GM21423 (cell line): ENCODE measurements at regions not wholly inside any gene's neighbourhood (a gene's known extent, or its start where the extent isn't known, plus 50 kb on each side); places are given as distances from the start of the nearest gene placed in this dataset.
"Not testable (repeated sequence)": the region's sequence is repeated elsewhere in the genome, so short reads cannot be mapped to it uniquely, and the experiment has no call there.

ENCODE experiments used
- ATAC-seq: cut with Tn5 transposase; IDR thresholded peaks from one replicate; pipeline ENCODE4 v1.9.1; 2021; ENCODE audit warnings: mild to moderate bottlenecking, moderate library complexity; ENCODE audit not compliant: unreplicated experiment

DNA sequence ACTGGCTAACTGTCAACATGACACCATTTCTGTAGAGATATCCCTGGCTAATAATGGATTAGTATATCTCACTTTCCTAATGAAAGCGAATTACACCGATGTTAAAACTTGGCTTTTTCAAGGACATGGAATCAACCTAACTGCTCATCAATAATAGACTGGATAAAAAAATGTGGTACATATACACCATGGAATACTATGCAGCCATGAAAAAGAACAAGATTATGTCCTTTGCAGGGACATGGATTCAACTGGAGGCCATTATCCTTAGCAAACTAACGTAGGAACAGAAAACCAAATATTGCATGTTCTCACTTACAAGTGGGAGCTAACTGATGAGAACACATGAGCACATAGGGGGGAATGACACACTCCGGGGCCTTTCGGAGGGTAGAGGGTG is 62.6 kb downstream of the ZIC1 start:
- ATAC-seq: no peak

GRCh38 chr3:147472846-147473245 is 63.7 kb downstream of the ZIC1 start:
- ATAC-seq: no peak

DNA sequence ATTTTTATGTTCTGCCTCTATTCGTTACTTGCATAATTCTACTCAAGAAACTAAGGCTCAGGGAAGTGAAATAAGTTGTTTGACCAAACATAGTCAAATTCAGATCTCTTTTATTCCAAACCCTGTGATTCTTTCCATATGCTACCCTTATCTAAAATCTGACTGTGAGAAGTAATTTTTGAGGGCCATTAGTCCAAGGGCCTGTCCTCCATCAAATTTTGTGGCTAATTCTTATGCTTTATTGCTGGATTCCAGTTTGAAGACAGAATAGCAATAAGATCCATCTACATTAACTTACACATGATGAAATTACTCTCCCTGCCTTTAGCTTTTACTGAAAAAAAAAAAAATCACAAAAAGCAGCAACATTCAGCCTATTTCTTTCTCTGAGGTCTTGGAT is 74.0 kb downstream of the ZIC1 start:
- ATAC-seq: no peak

- no peak for ATAC-seq
Measured at GRCh38 chr3:147483578-147483977, 74.4 kb downstream of the ZIC1 start.

GRCh38 chr3:147493065-147493464 is 83.9 kb downstream of the ZIC1 start:
- no peak for ATAC-seq

DNA sequence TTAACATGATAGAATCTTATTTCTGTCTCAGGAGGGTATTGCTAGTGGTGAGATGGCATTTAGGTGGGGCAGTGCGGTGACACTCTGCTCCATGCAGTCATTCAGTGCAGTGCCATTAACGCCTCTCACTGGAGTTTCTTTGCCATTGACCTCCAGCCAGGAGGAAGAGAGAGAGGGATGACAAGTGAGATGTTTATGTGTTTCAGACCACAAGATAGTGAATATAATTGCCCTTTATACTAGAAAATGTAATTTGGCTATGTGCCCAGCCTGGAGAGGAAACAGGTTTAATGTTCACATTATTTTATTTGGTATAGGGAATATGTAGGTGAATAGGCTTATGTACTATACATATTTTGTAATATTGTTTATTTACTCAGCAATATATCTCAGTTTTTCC is 84.5 kb downstream of the ZIC1 start:
- ATAC-seq: no peak

- no peak for ATAC-seq
Measured at GRCh38 chr3:147497286-147497685, 88.1 kb downstream of the ZIC1 start.

GRCh38 chr3:147507638-147508286 is 98.6 kb downstream of the ZIC1 start:
- no peak for ATAC-seq

DNA sequence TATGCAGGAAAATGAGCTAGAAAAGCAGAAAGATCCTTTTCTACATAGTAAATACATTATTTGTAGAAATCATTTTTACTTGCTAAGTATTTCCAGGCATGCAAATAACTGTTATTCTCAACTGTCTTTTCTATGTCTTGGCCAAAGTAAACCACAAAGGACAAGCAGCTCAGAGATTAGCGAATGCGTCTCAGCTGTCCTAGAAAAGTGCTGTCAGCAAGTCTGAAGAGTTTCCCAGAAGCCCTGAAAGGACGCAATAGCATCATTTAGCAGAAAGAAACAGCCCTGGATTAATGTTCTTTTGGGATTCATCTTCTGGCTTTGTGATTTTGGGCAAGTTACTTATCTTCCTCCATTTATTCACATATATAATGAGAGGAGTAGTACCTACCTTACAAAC is 100.3 kb downstream of the ZIC1 start:
- no peak for ATAC-seq

DNA sequence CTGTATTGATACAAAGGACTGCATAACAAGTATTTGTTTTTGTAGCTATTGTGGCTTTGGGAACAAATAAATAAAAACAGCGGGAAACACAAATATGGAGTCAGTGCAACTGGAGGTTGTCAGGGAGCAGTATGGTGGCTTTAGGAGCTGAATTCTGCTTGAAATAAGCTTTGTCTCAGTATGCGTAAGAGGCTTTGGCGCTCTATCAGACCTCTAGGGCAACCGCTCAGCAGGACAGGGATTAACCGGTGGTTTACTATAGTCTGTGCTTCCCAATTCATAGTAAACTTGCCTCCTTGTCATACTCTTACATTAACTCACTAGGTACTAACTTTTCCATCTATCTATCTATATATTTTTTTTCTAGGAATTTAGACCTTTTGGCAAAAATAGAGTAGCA is 104.6 kb downstream of the ZIC1 start:
- no peak for ATAC-seq

DNA sequence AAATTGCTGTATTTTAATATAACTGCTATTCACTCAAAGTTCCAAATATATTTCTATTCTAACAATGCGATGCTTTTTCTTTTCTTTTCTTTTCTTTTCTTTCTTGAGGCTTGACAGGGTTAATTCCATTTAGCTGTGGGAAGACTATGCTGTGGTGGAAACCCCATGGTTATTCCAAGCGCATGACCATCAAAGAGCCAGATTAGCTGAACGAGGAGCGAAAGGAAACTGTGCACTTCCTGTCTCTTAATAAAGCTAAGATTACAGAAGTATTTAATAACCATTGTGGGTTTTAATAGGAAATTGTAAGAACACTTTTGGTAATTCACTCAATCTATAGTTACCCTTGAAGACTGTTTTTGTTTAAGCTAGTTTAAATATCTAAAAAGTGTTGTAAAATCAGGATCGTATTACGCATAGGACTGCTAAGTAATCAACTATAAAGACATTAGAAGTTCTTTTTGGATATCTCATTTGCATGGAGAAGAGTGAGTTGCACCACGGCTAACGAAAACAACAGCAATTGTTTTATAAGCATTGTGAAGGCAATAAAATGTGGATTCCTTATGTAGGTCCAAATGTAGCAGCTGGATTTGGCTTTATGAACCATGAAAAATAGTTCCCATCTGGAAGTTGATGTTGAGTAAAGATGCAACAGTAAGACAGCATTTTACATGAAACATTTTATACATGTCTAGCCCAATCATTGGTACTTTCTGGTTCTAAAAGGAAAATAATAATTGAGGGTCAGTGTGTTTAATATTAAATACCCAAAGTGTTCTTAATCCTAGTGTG is 105.4 kb downstream of the ZIC1 start:
- ATAC-seq: no peak

GRCh38 chr3:147518465-147518864 is 109.3 kb downstream of the ZIC1 start:
- ATAC-seq: no peak

DNA sequence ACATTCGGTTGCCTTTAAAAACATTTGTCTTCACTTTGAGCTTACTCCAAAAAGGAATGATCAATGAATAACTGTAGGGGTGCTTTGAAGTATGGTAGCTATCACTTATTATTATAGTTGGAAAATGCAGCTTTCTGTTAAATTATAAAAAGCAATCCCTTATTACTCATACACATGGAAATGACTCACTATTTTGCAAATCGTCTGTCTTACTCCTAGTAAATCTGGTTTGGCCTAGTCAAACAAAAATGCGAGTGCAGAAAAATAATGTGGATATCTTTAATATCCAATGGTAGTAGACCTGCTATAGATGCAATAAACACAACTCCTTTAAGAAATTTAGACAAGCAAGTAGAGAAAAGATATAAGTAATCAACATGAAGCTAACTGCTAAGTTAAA is 112.5 kb downstream of the ZIC1 start:
- no peak for ATAC-seq

DNA sequence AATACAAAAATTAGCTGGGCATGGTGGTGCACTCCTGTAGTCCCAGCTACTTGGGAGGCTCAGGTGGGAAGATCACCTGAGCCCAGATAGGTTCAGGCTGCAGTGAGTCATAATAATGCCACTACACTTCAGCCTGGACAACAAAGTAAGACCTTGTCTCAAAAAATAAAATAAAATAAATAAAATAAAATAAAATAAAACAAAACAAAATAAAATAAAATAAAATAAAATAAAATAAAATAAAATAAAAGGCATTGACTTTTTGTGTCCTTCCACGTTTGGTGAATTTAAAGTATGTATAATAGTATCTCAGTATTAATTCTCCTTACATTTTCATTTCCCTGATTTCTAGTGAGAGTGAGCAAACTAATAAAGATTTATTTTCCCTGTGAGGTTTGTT is 113.6 kb downstream of the ZIC1 start:
- ATAC-seq: not testable (repeated sequence)

DNA sequence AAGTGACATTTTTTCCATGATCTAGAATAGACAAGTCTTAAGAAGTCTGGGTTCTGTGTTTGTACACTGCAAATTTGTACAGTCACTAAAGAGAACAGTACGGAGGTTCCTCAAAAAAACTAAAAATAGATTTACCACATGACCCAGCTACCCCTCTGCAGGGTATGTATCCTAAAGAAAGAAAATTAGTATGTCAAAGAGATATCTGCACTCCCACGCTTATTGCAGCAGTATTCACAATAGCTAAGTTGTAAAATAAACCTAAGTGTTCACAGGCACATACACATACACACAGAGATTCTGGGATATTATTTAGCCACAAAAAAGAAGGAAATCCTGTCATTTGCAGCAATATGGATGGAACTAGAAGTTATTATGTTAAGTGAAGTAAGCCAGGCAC is 120.4 kb downstream of the ZIC1 start:
- ATAC-seq: no peak

DNA sequence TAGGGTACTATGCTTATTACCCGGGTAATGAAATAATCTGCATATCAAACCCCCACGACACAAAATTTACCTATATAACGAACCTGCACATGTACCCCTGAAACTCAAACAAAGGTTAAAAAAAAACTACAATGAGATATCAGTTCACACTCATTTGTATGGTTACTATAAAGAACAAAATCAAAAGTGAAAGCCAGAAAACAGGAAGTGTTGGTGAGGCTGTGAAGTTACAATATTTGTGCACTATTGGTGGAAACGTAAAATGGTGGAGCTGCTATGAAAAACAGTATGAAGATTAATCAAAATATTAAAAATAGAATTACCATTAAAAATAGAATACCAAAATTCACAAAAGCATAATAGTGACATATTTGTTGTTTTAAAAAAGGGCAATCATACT is 128.9 kb downstream of the ZIC1 start:
- ATAC-seq: no peak

DNA sequence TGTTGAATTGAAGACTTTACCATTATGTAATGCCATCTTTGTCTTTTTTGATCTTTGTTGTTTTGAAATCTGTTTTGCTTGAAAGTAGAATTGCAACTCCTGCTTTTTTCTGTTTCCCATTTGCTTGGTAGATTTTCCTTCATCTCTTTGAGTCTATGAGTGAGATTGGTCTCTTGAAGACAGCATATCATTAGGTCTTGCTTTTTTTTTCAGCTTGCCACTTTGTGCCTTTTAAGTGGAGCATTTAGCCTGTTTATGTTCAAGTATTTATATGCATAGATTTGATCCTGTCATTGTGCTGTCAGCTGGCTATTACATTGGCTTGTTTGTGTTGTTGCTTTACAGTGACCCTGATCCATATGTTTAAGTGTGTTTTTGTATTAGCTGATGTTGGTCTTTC is 131.8 kb downstream of the ZIC1 start:
- no peak for ATAC-seq

GRCh38 chr3:147544290-147544689 is 135.1 kb downstream of the ZIC1 start:
- no peak for ATAC-seq

DNA sequence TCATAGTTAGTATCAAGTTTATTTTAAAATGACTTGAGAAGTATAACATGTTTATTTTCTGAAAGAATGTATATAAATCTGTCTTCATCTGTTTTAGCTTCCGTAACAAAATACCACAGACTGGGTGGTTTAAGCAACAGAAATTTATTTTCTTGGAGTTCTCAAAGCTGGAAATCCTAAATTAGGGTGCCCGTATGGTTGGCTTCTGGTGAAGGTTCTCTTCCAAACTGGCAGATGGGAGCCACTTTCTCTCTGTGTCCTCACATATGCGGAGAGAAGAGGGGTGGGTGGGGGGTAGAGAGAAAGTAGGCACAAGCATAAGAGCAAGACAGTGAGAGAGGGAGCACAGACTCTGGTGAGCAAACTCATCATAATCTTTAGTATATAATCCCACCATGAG is 142.3 kb downstream of the ZIC1 start:
- ATAC-seq: no peak

- no peak for ATAC-seq
Measured at GRCh38 chr3:147554332-147554731, 145.2 kb downstream of the ZIC1 start.

DNA sequence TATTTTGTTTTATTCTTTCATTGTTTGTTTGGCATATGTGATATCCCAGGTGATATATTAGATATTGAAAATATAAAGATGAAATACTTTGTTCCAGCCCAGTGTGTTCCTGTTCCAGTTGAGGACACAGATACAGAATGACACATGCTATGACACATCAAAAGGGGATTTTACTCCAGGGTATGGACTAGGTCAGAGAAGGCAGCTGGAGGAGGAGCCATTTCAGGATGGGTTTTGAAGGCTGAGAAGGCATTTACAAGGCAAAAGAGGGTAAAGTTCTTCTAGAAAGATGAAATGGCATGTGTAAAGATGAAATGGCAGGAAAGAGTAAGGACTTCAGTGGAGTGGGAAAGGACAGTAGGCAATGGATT is 163.8 kb downstream of the ZIC1 start:
- no peak for ATAC-seq

DNA sequence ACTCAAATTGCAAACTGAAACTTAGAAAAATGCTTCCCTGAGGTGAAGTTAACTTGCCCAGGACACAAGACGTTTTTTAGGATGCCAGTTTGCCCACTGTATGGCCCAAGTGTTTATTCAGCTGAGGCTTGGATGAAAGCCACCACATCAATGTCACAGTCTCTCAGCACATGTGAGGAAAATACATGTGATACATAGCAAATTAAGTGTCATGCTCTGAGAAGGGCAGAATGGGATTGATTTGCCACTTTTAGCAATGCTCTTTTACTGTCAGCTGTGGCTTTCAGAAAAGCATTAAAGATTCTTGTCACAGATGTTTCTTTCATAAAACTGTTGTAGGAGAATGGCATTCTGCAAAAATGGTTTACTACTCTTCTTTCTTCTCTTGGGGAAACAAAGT is 165.5 kb downstream of the ZIC1 start:
- ATAC-seq: no peak

- ATAC-seq: no peak
Measured at GRCh38 chr3:147575391-147575790, 166.2 kb downstream of the ZIC1 start.
